Adipocyte (in vitro differentiated cells): ENCODE measurements at regions not wholly inside any gene's neighbourhood (a gene's known extent, or its start where the extent isn't known, plus 50 kb on each side); places are given as distances from the start of the nearest gene placed in this dataset.

Source experiments
- DNase-seq: peaks from one replicate; pipeline ENCODE4 v3.0.0-alpha.2; 2015; ENCODE audit warnings: low read depth
- H3K27me3 ChIP-seq: replicated peaks from 2 replicates; pipeline ENCODE4 v1.7.0; 2013; ENCODE audit warnings: mild to moderate bottlenecking, low read length, moderate library complexity; ENCODE audit not compliant: control insufficient read depth, insufficient read depth
- H3K36me3 ChIP-seq: 2 replicates; pipeline ENCODE4 v1.7.0; 2013; ENCODE audit warnings: low read length, mild to moderate bottlenecking, moderate library complexity; ENCODE audit not compliant: control insufficient read depth, insufficient read depth, severe bottlenecking
- H3K4me1 ChIP-seq: 2 replicates; pipeline ENCODE4 v1.7.0; 2013; ENCODE audit warnings: mild to moderate bottlenecking, low read length, moderate library complexity; ENCODE audit not compliant: control insufficient read depth, insufficient read depth
- H3K4me3 ChIP-seq: 2 replicates; pipeline ENCODE4 v1.7.0; 2013; ENCODE audit warnings: mild to moderate bottlenecking, low read length, moderate library complexity
- H3K9ac ChIP-seq: 2 replicates; pipeline ENCODE4 v1.7.0; 2013; ENCODE audit warnings: mild to moderate bottlenecking, low read length, moderate library complexity
- H3K9me3 ChIP-seq: 2 replicates; pipeline ENCODE4 v1.7.0; 2013; ENCODE audit warnings: mild to moderate bottlenecking, low read length, moderate library complexity; ENCODE audit not compliant: control insufficient read depth

GRCh38 chr2:59909147-59909546 is 644.3 kb downstream of the BCL11A start:
- no peaks in the 10 kb centered on the region for H3K9me3 ChIP-seq
- no peak overlapping the region for H3K4me3 ChIP-seq
- H3K27me3 ChIP-seq: no peaks in the 10 kb centered on the region
- no peak overlapping the region for H3K9ac ChIP-seq
- no peaks in the 10 kb centered on the region for H3K36me3 ChIP-seq
- DNase-seq: no peak
- H3K4me1 ChIP-seq: no peaks in the 10 kb centered on the region

GRCh38 chr2:59905731-59906130 is 647.7 kb downstream of the BCL11A start:
- Histone ChIP-seq H3K4me3 (no peak overlapping the region), H3K36me3 (no peaks in the 10 kb centered on the region), H3K9ac (no peak overlapping the region), H3K4me1 (no peaks in the 10 kb centered on the region), H3K9me3 (no peaks in the 10 kb centered on the region), H3K27me3 (no peaks in the 10 kb centered on the region)
- DNase-seq: no peak

GRCh38 chr2:59903994-59904544 is 649.4 kb downstream of the BCL11A start:
- DNase-seq: no peak
- Histone ChIP-seq H3K9me3 (no peaks in the 10 kb centered on the region), H3K27me3 (no peaks in the 10 kb centered on the region), H3K4me1 (no peaks in the 10 kb centered on the region), H3K36me3 (no peaks in the 10 kb centered on the region), H3K9ac (no peak overlapping the region), H3K4me3 (no peak overlapping the region)

- Histone ChIP-seq H3K27me3 (no peaks in the 10 kb centered on the region), H3K9me3 (no peaks in the 10 kb centered on the region), H3K4me1 (no peaks in the 10 kb centered on the region), H3K9ac (no peak overlapping the region), H3K36me3 (no peaks in the 10 kb centered on the region), H3K4me3 (no peak overlapping the region)
- DNase-seq: no peak
These were observed 652.6 kb downstream of the BCL11A start for GRCh38 chr2:59900728-59901452.

- Histone ChIP-seq H3K27me3 (no peaks in the 10 kb centered on the region), H3K9ac (no peak overlapping the region), H3K4me3 (no peak overlapping the region), H3K36me3 (no peaks in the 10 kb centered on the region), H3K4me1 (no peaks in the 10 kb centered on the region), H3K9me3 (no peaks in the 10 kb centered on the region)
- no peak for DNase-seq
These were observed 653.8 kb downstream of the BCL11A start for GRCh38 chr2:59899692-59900091.

GRCh38 chr2:59896499-59897245 is 656.8 kb downstream of the BCL11A start:
- Histone ChIP-seq H3K27me3 (no peaks in the 10 kb centered on the region), H3K4me3 (no peak overlapping the region), H3K9me3 (no peaks in the 10 kb centered on the region), H3K36me3 (no peaks in the 10 kb centered on the region), H3K9ac (no peak overlapping the region), H3K4me1 (no peaks in the 10 kb centered on the region)
- no peak for DNase-seq

GRCh38 chr2:59893612-59894011 is 659.8 kb downstream of the BCL11A start:
- Histone ChIP-seq H3K9ac (no peak overlapping the region), H3K4me3 (no peak overlapping the region), H3K27me3 (no peaks in the 10 kb centered on the region), H3K4me1 (no peaks in the 10 kb centered on the region), H3K36me3 (no peaks in the 10 kb centered on the region), H3K9me3 (no peaks in the 10 kb centered on the region)
- no peak for DNase-seq

GRCh38 chr2:59892398-59892797 is 661.1 kb downstream of the BCL11A start:
- H3K4me3 ChIP-seq: no peak overlapping the region
- H3K27me3 ChIP-seq: peaks cover 1% of the 10 kb centered on the region
- H3K4me1 ChIP-seq: no peaks in the 10 kb centered on the region
- H3K9me3 ChIP-seq: no peaks in the 10 kb centered on the region
- DNase-seq: no peak
- no peaks in the 10 kb centered on the region for H3K36me3 ChIP-seq
- no peak overlapping the region for H3K9ac ChIP-seq

GRCh38 chr2:59889305-59889704 is 664.1 kb downstream of the BCL11A start:
- Histone ChIP-seq H3K4me1 (no peaks in the 10 kb centered on the region), H3K9ac (no peak overlapping the region), H3K9me3 (no peaks in the 10 kb centered on the region), H3K27me3 (peaks cover 3% of the 10 kb centered on the region), H3K4me3 (no peak overlapping the region), H3K36me3 (no peaks in the 10 kb centered on the region)
- no peak for DNase-seq

GRCh38 chr2:59888706-59889105 is 664.7 kb downstream of the BCL11A start:
- peaks cover 3% of the 10 kb centered on the region for H3K27me3 ChIP-seq
- H3K9ac ChIP-seq: no peak overlapping the region
- no peaks in the 10 kb centered on the region for H3K9me3 ChIP-seq
- DNase-seq: no peak
- no peaks in the 10 kb centered on the region for H3K4me1 ChIP-seq
- H3K4me3 ChIP-seq: no peak overlapping the region
- H3K36me3 ChIP-seq: no peaks in the 10 kb centered on the region

GRCh38 chr2:59888015-59888414 is 665.4 kb downstream of the BCL11A start:
- Histone ChIP-seq H3K27me3 (peaks cover 3% of the 10 kb centered on the region), H3K36me3 (no peaks in the 10 kb centered on the region), H3K9ac (no peak overlapping the region), H3K9me3 (no peaks in the 10 kb centered on the region), H3K4me1 (no peaks in the 10 kb centered on the region), H3K4me3 (no peak overlapping the region)
- no peak for DNase-seq
